Pulmonary artery endothelial cell (primary cell): ENCODE measurements at regions not wholly inside any gene's neighbourhood (a gene's known extent, or its start where the extent isn't known, plus 50 kb on each side); places are given as distances from the start of the nearest gene placed in this dataset.
"Not testable (repeated sequence)": the region's sequence is repeated elsewhere in the genome, so short reads cannot be mapped to it uniquely, and the experiment has no call there.

Source experiments
- DNase-seq: peaks from one replicate; pipeline ENCODE4 v3.0.0-alpha.2; 2011; ENCODE audit warnings: low read depth, low spot score

DNA sequence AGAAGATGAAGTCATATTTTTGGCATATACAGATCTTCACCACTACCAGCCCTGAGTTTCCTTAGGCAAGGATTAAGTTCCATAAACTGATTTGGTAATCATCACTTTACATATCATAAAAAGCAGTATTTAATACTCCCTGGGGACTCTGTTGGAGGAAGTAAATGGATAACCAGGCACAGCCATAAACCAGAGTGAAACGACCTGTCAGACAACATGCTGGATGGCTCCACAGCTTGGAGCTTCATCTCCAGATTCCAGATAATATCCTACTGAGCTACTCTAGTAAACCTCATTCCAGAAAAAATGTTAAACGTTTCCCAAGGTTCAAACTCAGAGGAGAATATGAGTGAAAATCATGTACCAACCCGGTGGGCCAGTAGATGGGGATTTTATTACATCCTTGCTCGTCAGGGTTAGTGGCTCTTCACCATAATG is 109.2 kb downstream of the BASP1 start:
- no peak for DNase-seq

DNA sequence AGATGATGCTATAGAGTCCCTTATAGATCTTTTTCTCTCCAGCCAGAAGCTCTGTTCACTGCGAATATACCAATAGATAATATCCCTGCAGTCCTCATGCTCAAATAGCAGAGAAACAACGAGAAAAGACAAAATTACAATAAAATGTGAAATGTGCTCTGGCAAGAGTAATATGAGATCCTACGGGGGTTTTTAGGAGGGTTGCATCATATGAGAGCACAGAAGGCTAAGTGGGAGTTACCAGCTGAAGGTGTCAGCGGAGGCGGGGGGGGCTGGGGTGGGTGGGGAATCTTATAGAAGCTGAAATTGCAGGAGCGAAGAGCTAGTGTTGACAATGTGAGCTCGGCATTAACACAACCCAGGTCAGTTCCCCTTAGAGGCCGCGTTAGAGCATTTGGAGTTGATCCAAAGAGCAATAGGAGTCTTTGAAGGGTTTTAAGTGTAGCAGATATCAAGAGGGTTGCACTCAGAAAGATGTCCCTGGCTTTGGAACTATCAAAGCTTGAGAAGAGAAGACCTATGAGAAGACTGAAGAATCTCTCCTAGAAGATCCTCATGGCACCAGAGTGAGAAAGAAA is 109.7 kb downstream of the BASP1 start:
- no peak for DNase-seq

DNA sequence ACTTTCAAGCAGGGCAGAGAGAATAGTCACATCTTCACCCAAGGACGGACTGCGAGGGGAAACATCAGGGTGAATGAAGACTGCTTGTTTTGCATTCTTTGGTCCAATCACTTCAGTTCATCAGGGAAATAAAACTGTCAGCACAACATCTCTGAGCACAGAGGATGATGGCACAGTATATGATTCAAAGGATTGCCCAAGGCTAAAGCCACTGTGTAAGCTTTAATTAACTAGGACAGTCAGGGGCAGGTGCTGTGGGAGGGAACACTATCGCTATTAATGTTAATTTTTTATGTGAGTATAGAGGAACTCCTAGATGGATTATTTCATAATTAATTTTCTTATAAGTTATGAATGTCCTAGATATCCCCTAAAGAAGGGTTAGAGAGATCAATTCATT is 112.1 kb downstream of the BASP1 start:
- no peak for DNase-seq

DNA sequence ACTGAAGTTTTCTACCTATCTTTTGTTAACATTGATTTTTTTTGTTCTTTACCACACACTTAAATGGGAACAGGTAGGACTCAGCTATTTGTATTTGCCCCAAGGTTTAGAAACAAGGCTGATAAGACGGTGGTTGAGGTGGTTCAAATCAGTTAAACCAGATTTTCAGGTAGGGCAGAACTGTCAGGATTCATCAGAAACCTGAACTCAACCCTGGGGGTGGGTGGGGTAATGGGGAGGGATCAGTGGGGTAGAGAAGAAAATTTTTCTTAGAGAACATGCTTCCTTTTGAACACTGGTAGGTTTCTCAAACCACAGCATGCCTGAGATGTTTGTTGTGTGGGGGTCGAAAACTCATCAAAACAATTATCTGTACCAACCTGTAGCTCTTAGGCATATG is 113.0 kb downstream of the BASP1 start:
- no peak for DNase-seq

DNA sequence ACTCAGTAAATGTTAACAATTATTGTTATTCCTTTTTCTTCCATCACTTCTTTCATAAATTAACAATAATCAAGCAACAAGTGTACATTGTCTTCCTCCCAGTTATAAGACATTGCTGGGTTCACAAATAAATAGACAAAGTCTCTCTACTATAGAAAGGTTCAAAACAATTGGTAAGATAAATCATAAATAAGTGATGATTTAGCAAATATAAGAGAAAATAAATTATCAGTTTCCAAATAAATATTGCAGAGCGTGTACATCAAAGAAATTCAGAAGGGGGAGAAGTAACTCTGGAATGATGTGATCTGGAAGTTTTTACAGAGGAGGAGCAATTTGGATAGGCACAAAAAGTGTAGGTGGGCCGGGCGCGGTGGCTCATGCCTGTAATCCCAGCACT is 114.2 kb downstream of the BASP1 start:
- DNase-seq: no peak

DNA sequence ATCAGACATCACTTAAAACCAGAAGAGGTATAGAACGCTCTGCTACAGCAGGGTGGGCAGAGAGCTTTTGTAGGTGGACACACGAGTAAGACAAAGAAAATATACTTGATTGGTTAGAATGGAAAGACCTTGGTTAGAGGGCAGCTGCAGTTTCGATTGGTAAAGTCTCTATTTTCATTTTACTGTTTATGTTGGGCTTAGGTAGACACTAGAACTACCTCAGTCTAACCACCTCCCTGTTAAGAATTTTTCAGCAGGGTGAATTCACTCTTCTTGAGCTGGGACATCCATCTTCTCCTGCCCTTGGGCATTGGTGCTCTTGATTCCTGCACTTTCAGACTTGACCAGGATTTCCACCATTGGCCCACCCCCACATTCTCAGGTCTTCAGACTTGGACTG is 116.3 kb downstream of the BASP1 start:
- DNase-seq: no peak

DNA sequence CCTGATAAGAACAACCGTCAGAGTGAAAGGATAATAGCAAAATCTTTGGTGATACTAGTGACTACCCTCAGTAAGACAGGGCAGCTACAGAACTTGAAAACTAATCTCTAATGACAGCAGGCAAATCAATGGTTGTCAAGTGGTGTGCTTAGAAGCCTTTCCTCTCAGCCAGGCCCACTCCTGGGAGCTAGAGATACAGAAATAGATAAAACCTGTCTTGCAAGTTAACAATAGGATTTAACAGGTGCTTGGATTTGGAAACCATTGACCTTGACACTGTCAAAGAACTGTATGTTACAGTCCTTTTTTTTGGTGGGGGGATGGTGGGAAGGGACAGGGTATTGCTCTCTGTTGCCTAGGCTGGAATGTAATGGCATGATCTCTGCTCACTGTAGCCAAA is 118.6 kb downstream of the BASP1 start:
- no peak for DNase-seq

DNA sequence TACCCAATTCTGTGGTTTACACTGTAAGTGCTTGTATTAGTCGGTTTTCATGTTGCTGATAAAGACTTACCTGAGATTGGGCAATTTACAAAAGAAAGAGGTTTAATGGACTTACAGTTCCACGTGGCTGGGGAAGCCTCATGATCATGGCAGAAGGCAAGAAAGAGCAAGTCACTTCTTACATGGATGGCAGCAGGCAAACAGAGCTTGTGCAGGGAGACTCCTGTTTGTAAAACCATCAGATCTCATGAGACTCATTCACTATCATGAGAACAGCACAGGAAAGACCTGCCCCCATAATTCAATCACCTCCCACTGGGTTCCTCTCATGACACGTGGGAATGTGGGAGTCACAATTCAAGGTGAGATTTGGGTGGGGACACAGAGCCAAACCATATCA is 119.3 kb downstream of the BASP1 start:
- DNase-seq: not testable (repeated sequence)

DNA sequence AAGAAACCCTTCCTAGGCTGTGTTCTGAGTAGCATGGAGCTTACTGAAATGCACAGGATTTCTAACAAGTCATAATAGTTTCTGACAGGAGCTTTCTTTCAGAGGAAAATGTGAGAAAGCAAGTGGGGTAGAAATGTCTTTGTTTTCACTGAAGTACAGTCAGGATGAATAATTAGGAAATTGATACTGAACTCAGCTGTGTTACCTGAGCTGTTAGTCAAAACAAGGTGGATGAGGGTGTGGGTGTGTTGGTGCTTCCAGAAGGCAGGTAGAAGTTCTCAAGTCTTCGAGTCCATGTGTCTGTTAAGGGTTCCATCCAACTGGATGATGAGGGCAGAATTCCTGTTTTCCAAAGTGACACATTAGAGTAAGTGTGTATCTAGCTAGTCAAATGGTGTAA is 122.4 kb downstream of the BASP1 start:
- no peak for DNase-seq

DNA sequence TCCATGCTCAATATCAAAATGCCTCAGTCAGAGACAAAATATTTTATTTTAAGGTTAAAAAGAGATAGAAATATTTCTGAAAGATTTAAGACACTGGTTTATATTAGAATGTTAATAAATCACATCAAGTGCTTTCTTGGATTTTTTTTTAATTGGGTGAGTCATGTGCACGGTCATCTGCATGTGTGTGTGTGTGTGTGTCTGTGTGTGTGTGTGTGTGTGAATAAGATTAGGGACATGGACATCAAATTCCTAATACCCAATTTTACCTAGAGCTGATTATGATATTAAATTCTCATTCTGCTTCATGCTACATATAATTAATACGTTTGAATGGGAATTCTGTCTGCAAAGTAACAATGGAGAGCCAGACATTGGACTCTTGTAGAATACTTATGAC is 122.9 kb downstream of the BASP1 start:
- DNase-seq: no peak

DNA sequence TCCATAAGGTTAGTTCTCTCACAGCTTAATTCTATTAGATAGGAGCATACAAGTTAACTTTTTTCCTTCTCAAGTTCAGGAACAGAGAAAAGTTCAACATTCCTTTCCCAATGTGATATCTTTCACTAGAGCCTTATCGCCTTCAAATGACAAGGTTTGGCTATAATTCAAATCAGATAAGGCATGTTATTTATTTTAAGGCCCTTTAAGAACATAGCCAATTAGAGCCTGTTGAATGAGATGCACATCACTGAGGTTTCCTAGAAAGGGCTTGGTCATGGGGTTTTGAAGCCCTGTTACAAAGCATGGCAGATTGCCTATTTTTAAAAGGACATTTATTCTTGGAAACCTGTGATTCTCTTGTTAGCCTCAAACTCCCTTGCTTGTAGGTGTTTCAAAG is 123.4 kb downstream of the BASP1 start:
- DNase-seq: peak; percentile 15

DNA sequence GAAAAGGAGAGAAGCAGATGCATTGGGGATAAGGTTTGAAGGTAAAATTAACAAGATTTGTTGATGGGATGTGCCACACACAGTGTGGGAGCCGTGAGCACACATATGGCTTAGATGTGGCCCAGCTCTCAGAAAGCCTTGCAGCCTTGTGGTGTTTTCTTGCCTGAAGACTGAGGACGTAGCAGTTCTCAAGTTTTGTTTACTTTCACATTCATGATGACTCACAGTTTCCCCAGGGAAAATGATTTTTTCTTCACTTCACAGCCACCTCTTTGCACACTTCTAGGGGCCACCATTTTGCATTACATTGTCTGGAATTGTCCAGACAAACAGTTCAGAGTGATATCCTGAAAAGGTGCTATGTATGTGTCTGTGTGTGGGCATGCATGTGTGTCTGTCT is 126.2 kb downstream of the BASP1 start:
- DNase-seq: peak; percentile 43

DNA sequence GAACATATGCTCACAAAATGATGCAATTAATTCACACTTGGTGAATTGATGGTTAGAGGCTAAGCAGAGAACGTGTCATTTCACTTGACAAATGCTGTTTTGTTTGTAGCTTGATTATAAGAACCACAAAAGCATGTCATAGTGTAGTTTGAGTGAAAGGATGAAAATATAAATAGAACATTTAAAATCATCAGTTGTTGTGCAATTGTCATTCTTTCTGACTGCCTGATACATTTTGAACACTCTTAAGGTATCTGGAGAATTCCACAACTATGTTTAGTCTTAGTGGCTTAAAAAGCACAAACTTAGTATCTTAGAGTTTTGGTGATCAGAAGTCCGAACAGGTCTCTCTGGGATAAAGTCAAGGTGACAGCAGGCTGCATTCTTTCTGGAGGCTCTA is 129.4 kb downstream of the BASP1 start:
- no peak for DNase-seq

DNA sequence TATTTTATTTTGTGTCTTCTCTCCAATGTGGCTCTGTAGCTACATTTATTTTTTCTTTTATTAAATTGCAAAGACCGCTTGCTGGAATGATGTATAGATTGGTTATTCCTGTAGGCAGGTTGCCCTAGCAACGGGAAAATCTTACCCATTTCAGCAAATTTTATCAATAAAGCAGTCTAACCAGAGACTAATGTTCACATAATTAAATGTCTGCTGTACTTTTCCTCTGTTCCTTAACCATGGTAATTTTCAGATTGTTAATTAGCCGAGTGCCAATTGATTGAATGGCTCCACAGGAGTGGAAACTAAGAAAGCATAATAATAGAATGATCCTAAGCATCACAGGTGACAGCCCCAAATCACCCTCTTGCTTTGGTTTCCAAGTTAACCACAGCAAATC is 134.8 kb downstream of the BASP1 start:
- no peak for DNase-seq

DNA sequence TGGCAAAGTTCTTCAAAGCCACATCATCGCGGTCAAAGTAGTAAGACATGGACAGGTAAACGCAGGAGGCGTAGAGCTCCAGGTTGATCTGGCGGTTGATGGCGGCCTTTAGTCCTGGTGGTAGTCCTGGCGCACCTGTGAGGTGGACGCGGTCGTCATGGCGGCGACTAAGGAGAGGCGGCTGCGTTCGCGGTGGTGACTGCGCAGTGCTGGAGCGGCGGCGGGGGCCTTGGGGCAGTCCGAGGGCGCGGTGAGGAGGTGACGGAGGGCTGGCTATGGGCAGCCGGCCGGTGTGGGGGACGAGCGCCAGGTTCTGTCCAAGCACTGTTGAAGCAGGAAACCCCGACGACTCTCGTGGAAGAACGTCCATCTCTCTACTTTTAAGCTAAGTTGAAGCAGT is 136.8 kb downstream of the BASP1 start:
- DNase-seq: no peak

DNA sequence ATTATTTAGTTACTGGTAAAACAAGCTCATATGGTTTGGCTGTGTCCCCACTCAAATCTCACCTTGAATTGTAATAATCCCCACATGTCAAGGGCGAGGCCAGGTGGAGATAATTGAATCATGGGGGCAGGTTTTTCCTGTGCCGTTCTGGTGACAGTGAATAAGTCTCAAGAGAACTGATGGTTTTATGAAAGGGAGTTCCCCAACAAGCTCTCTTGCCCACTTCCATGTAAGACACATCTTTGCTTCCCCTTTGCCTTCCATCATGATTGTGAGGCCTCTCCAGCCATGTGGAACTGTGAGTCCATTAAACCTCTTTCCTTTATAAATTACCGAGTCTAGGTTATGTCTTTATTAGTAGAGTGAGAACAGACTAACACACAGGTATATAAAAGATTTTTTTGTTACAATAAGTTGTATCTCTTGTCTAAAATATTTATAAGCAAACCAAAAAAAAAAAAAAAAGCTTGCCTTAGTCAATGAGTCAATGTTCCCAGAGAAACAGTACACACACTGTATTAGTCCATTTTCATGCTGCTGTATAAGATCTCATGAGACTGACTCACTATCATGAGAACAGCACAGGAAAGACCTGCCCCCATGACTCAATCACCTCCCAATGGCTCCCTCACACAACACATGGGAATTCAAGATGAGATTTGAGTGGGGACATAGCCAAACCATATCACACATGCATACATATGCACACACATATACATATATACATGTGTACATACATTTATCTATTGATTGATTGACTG is 138.3 kb downstream of the BASP1 start:
- no peak for DNase-seq

DNA sequence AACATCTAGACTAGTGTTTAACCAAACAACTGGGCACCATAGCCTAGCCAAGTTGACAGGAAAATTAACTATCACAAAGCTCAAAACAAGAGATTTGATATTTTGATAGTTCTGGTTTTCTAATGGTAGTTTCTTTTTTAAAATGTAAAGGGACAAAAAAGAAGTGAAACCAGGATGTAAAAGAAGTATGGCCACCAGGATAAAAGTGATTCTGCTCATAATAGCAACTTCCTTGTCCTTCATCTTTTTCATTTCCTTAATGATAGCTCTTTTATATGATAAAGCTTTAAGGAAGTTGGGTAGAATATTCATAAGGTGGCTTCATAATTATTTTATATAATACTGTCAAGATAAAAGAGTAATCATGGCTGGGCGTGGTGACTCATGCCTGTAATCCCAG is 139.1 kb downstream of the BASP1 start:
- no peak for DNase-seq

DNA sequence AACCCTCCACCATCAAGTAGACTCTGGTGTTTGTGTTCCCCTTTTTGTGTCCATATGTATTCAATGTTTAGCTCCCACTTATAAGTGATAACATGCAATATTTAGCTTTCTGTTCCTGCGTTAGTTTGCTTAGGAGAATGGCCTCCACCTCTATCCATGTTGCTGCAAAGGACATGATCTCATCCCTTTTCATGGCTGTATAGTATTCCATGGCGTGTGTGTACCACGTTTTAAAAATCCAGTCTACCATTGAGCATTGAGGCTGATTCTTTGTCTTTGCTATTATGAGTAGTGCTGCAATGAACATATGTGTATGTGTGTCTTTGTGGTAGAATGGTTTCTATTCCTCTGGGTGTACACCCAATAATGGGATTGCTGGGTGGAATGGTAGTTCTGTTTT is 140.1 kb downstream of the BASP1 start:
- no peak for DNase-seq

DNA sequence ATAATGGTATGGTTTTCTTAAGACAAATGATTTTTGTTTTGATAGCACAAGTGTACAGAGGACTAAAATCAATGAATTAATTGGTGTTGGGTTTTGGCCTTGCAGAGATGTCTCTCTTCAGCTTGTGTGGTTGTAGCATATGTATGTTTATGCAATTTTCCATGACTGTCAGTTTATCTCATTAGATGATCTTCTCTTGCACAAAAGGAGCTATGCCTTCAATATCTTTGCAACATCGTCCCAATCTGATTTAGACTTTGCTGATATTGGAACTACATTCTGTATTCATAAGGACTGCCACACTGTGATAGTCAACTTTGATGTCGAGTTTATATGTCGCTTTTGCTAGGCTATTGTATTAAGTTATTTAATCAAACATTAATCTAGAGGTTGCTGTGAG is 140.0 kb upstream of the TAF11L2 start:
- no peak for DNase-seq

DNA sequence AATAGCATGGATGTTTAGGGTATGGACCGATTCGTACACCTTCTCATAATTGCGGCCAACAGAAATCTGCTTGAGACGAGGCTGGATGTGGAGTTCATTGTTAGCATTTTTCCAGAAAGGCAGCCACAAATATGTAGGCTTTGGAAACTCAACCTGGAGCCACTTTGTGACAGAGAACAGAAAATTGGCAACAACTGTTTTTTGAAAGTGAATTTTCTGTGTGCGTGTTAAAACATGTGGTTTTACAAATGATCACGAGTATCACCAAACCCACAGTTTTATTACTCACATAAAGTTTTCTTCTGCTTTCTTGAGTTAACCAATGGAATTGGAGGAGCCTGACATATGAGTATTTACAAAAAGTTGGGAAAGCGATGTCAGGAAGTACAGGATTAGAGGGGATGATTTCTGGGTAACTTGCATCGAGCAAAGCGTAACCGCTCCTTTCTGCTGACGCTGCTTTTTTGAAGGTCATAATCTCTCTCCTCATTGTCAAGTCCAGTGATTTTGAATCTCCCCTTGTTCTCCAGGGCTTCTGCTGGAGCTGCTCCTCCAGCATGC is 138.5 kb upstream of the TAF11L2 start:
- DNase-seq: no peak

DNA sequence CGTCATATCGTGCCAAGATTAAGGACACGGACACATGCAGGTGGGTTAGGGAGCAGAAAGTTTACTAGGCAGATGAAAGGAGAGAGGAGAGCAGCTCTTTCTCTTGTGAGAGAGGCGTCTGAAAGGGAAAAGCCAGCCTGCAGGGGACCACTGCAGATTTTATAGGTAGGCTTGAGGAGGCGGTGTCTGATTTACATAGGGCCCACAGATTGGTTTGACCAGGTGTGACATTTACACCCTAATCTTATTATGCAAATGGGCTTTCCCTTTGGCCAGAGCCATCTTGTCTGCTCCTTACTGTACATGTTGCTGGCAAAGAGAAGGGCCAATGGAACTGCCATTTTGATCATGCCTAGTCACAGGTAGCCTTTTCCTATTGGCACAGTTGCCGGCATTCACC is 137.2 kb upstream of the TAF11L2 start:
- DNase-seq: no peak

DNA sequence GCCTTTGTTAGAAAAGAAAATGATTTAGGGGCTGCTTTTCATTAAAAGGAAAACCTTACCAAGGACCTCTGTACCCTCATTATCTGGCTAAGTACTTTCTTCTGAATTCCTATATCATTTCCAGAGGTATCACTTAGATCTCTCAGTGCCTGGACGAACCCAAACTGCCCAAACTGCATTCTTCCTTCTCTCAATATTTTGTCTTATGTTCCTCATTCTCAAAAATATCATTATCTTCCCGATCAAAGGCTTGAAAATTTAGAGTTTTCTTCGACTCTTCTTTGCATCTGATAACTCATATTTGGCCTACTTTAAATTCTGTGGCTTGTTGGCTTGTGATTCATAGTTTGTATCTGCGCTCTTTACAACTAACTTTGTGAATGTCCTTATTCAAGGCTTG is 136.7 kb upstream of the TAF11L2 start:
- no peak for DNase-seq
